ENCODE measurements at regions not wholly inside any gene's neighbourhood (a gene's known extent, or its start where the extent isn't known, plus 50 kb on each side); places are given as distances from the start of the nearest gene placed in this dataset.

GRCh38 chr5:135747824-135748223 lies 86.6 kb upstream of the SLC25A48 start:
- TF ChIP-seq, protein P1, sequence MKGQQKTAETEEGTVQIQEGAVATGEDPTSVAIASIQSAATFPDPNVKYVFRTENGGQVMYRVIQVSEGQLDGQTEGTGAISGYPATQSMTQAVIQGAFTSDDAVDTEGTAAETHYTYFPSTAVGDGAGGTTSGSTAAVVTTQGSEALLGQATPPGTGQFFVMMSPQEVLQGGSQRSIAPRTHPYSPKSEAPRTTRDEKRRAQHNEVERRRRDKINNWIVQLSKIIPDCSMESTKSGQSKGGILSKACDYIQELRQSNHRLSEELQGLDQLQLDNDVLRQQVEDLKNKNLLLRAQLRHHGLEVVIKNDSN (IDR thresholded peaks at IDR 0.05) = no peak
- TF ChIP-seq TEAD4 (IDR thresholded peaks at IDR 0.05) (no peak), TCF12 (IDR thresholded peaks at IDR 0.05; ENCODE audit: low read depth) (no peak), YY1 (IDR thresholded peaks at IDR 0.05; ENCODE audit: low read depth) (no peak), EP300 (IDR thresholded peaks at IDR 0.05; ENCODE audit: borderline replicate concordance) (no peak), MAX (IDR thresholded peaks at IDR 0.05) (no peak), CREB1 (IDR thresholded peaks at IDR 0.05; ENCODE audit: low read depth) (no peak), CEBPB (IDR thresholded peaks at IDR 0.05) (no peak), EGR1 (IDR thresholded peaks at IDR 0.05) (no peak), NFIC (IDR thresholded peaks at IDR 0.05) (no peak), ZBTB7A (IDR thresholded peaks at IDR 0.05; ENCODE audit: low read depth) (no peak), FOXM1 (IDR thresholded peaks at IDR 0.05; ENCODE audit: borderline replicate concordance, low read depth) (no peak)
- TF ChIP-seq, protein P2, sequence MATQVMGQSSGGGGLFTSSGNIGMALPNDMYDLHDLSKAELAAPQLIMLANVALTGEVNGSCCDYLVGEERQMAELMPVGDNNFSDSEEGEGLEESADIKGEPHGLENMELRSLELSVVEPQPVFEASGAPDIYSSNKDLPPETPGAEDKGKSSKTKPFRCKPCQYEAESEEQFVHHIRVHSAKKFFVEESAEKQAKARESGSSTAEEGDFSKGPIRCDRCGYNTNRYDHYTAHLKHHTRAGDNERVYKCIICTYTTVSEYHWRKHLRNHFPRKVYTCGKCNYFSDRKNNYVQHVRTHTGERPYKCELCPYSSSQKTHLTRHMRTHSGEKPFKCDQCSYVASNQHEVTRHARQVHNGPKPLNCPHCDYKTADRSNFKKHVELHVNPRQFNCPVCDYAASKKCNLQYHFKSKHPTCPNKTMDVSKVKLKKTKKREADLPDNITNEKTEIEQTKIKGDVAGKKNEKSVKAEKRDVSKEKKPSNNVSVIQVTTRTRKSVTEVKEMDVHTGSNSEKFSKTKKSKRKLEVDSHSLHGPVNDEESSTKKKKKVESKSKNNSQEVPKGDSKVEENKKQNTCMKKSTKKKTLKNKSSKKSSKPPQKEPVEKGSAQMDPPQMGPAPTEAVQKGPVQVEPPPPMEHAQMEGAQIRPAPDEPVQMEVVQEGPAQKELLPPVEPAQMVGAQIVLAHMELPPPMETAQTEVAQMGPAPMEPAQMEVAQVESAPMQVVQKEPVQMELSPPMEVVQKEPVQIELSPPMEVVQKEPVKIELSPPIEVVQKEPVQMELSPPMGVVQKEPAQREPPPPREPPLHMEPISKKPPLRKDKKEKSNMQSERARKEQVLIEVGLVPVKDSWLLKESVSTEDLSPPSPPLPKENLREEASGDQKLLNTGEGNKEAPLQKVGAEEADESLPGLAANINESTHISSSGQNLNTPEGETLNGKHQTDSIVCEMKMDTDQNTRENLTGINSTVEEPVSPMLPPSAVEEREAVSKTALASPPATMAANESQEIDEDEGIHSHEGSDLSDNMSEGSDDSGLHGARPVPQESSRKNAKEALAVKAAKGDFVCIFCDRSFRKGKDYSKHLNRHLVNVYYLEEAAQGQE (IDR thresholded peaks at IDR 0.05; ENCODE audit: low read depth) = no peak

- no peak for TF ChIP-seq NFIC (IDR thresholded peaks at IDR 0.05)
- no peak for TF ChIP-seq CREB1 (IDR thresholded peaks at IDR 0.05; ENCODE audit: low read depth)
- no peak for TF ChIP-seq TEAD4 (IDR thresholded peaks at IDR 0.05)
- TF ChIP-seq MAX (IDR thresholded peaks at IDR 0.05) = no peak
- no peak for TF ChIP-seq CEBPB (IDR thresholded peaks at IDR 0.05)
- TF ChIP-seq RAD21 (IDR thresholded peaks at IDR 0.05; ENCODE audit: low read depth) = no peak
These were observed 88.5 kb upstream of the SLC25A48 start for GRCh38 chr5:135745897-135746500.

GRCh38 chr5:135743705-135744411 lies 90.6 kb upstream of the SLC25A48 start:
- no peak for TF ChIP-seq CEBPB (IDR thresholded peaks at IDR 0.05)
- TF ChIP-seq, protein P2 (IDR thresholded peaks at IDR 0.05; ENCODE audit: low read depth) = no peak
- no peak for TF ChIP-seq TAF1 (IDR thresholded peaks at IDR 0.05; ENCODE audit: low read depth)
- TF ChIP-seq ZBTB7A (IDR thresholded peaks at IDR 0.05; ENCODE audit: low read depth) = no peak
- TF ChIP-seq FOXM1 (IDR thresholded peaks at IDR 0.05; ENCODE audit: borderline replicate concordance, low read depth) = no peak
- TF ChIP-seq TEAD4 (IDR thresholded peaks at IDR 0.05) = no peak
- TF ChIP-seq EGR1 (IDR thresholded peaks at IDR 0.05) = no peak
- TF ChIP-seq NFIC (IDR thresholded peaks at IDR 0.05) = no peak
- TF ChIP-seq, protein P1 (IDR thresholded peaks at IDR 0.05) = no peak
- no peak for TF ChIP-seq RAD21 (IDR thresholded peaks at IDR 0.05; ENCODE audit: low read depth)
- TF ChIP-seq TCF12 (IDR thresholded peaks at IDR 0.05; ENCODE audit: low read depth) = no peak
- no peak for TF ChIP-seq MAX (IDR thresholded peaks at IDR 0.05)
- no peak for TF ChIP-seq CREB1 (IDR thresholded peaks at IDR 0.05; ENCODE audit: low read depth)
- no peak for TF ChIP-seq EP300 (IDR thresholded peaks at IDR 0.05; ENCODE audit: borderline replicate concordance)
- TF ChIP-seq YY1 (IDR thresholded peaks at IDR 0.05; ENCODE audit: low read depth) = no peak

DNA sequence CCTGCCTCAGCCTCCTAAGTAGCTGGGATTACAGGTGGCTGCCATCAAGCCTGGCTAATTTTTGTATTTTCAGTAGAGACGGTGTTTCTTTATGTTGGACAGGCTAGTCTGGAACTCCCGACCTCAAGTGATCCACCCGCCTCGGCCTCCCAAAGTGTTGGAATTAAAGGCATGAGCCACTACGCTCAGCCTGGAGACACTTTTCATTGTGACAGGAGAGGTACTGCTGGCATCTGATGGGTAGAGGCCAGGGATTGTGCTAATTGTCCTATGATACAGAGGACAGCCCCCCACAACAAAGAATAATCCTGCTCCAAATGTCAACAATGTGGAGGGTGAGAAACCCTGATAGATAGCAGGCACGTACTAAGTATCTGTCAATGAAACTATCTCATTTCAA lies 91.3 kb upstream of the SLC25A48 start:
- TF ChIP-seq, protein P1 (IDR thresholded peaks at IDR 0.05) = no peak
- no peak for TF ChIP-seq TCF12 (IDR thresholded peaks at IDR 0.05; ENCODE audit: low read depth)
- TF ChIP-seq, protein P2 (IDR thresholded peaks at IDR 0.05; ENCODE audit: low read depth) = no peak
- TF ChIP-seq CREB1 (IDR thresholded peaks at IDR 0.05; ENCODE audit: low read depth) = no peak
- TF ChIP-seq NFIC (IDR thresholded peaks at IDR 0.05) = no peak
- no peak for TF ChIP-seq TAF1 (IDR thresholded peaks at IDR 0.05; ENCODE audit: low read depth)
- no peak for TF ChIP-seq RAD21 (IDR thresholded peaks at IDR 0.05; ENCODE audit: low read depth)
- no peak for TF ChIP-seq ZBTB7A (IDR thresholded peaks at IDR 0.05; ENCODE audit: low read depth)
- no peak for TF ChIP-seq YY1 (IDR thresholded peaks at IDR 0.05; ENCODE audit: low read depth)

Measured in Ishikawa (cell line).